ENCODE measurements at regions not wholly inside any gene's neighbourhood (a gene's known extent, or its start where the extent isn't known, plus 50 kb on each side); places are given as distances from the start of the nearest gene placed in this dataset.

DNA sequence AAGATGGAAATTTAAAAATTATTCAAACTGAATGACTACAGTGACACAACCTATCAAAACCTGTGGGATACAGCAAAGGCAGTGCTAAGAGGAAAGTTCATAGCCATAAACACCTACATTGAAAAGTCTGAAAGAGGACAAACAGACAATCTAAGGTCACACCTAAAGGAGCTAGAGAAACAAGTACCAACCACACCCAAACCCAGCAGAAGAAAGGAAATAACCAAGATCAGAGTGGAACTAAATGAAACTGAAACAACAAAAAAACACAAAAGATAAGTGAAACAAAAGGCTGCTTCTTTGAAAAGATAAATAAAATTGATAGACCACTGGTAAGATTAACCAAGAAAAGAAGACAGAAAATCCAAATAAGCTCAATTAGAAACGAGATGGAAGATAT, 247.2 kb upstream of the ZNF804A start:
- TF ChIP-seq EZH2 (IDR thresholded peaks at IDR 0.05; ENCODE audit: borderline replicate concordance, low read depth, low read length, severe bottlenecking) (no peak), POLR2A (IDR thresholded peaks at IDR 0.05; ENCODE audit: low read depth, low read length) (no peak)
- Histone ChIP-seq H3K36me3 (ENCODE audit: control insufficient read depth in 2 of 2, extremely low read depth in 1 of 2, insufficient read depth in 2 of 2, low read length in 2 of 2) (no peaks in the 10 kb centered on the region), H2AFZ (ENCODE audit: low read depth, low read length) (no peak overlapping the region), H3K4me3 (replicated peaks in 1 of 3; ENCODE audit: insufficient read depth in 1 of 3, low read depth in 1 of 3, low read length in 3 of 3) (no peak overlapping the region), H3K4me2 (ENCODE audit: insufficient read depth, low read length) (no peak overlapping the region), H3K9ac (replicated peaks; ENCODE audit: extremely low read depth, insufficient read depth, low read length) (no peak overlapping the region), H3K4me1 (ENCODE audit: control insufficient read depth, extremely low read depth, insufficient read depth, low read length) (peaks cover 4% of the 10 kb centered on the region), H4K20me1 (replicated peaks; ENCODE audit: control insufficient read depth, extremely low read depth, insufficient read depth, low read length) (no peaks in the 10 kb centered on the region), H3K27me3 (ENCODE audit: control insufficient read depth in 2 of 2, insufficient read depth in 2 of 2, low read length in 2 of 2) (no peaks in the 10 kb centered on the region), H3K9me1 (replicated peaks; ENCODE audit: control insufficient read depth, extremely low read depth, insufficient read depth, low read length) (no peaks in the 10 kb centered on the region), H3K9me3 (replicated peaks; ENCODE audit: control insufficient read depth, insufficient read depth, low read length) (no peaks in the 10 kb centered on the region), H3K27ac (ENCODE audit: insufficient read depth, low read depth, low read length) (no peak overlapping the region), H3K79me2 (ENCODE audit: control insufficient read depth, insufficient read depth, low read length) (no peaks in the 10 kb centered on the region)
- FAIRE-seq (no peak), DNase-seq (ENCODE audit: low read depth, low spot score) (no peak)
- BruUV-seq (replicated peaks): no TSS peak
- ChIA-PET POLR2A (no interaction called here), CTCF (no interaction called here)
- intact Hi-C loops (cut with micrococcal nuclease): no loop called here
- dilution Hi-C loops (cut with MboI; ENCODE audit: extremely low pct_ligation_motif_present, low sequenced_read_pairs): no loop called here

- Histone ChIP-seq H3K9ac (replicated peaks; ENCODE audit: extremely low read depth, insufficient read depth, low read length) (no peak overlapping the region), H3K36me3 (ENCODE audit: control insufficient read depth in 2 of 2, extremely low read depth in 1 of 2, insufficient read depth in 2 of 2, low read length in 2 of 2) (no peaks in the 10 kb centered on the region), H3K4me1 (ENCODE audit: control insufficient read depth, extremely low read depth, insufficient read depth, low read length) (no peaks in the 10 kb centered on the region), H3K4me2 (ENCODE audit: insufficient read depth, low read length) (no peak overlapping the region), H3K27ac (ENCODE audit: insufficient read depth, low read depth, low read length) (no peak overlapping the region), H3K9me1 (replicated peaks; ENCODE audit: control insufficient read depth, extremely low read depth, insufficient read depth, low read length) (no peaks in the 10 kb centered on the region), H3K79me2 (ENCODE audit: control insufficient read depth, insufficient read depth, low read length) (no peaks in the 10 kb centered on the region), H3K27me3 (ENCODE audit: control insufficient read depth in 2 of 2, insufficient read depth in 2 of 2, low read length in 2 of 2) (no peaks in the 10 kb centered on the region), H3K9me3 (replicated peaks; ENCODE audit: control insufficient read depth, insufficient read depth, low read length) (no peaks in the 10 kb centered on the region), H4K20me1 (replicated peaks; ENCODE audit: control insufficient read depth, extremely low read depth, insufficient read depth, low read length) (no peaks in the 10 kb centered on the region), H2AFZ (ENCODE audit: low read depth, low read length) (no peak overlapping the region), H3K4me3 (replicated peaks in 1 of 3; ENCODE audit: insufficient read depth in 1 of 3, low read depth in 1 of 3, low read length in 3 of 3) (no peak overlapping the region)
- TF ChIP-seq EZH2 (IDR thresholded peaks at IDR 0.05; ENCODE audit: borderline replicate concordance, low read depth, low read length, severe bottlenecking) (no peak), POLR2A (IDR thresholded peaks at IDR 0.05; ENCODE audit: low read depth, low read length) (no peak), JUN (IDR thresholded peaks at IDR 0.05; ENCODE audit: borderline replicate concordance, insufficient read depth, insufficient read length, low read depth) (no peak), FOS (IDR thresholded peaks at IDR 0.05; ENCODE audit: borderline replicate concordance, insufficient read depth, low read length) (no peak), GATA2 (IDR thresholded peaks at IDR 0.05; ENCODE audit: insufficient read depth, insufficient read length, low read depth, low read length) (no peak), MYC (IDR thresholded peaks at IDR 0.05; ENCODE audit: low read depth, low read length) (no peak), CTCF (IDR thresholded peaks at IDR 0.05; ENCODE audit: extremely low read depth in 1 of 2, insufficient read depth in 1 of 2, low read depth in 1 of 2, low read length in 2 of 2) (no peak)
- dilution Hi-C loops (cut with MboI; ENCODE audit: extremely low pct_ligation_motif_present, low sequenced_read_pairs): no loop called here
- DNase-seq (ENCODE audit: low read depth, low spot score) (no peak), FAIRE-seq (no peak)
- intact Hi-C loops (cut with micrococcal nuclease): no loop called here
- ChIA-PET POLR2A (no interaction called here), CTCF (interaction anchor here (1.1 to 1.2 kb wide), 2 partner anchors 34 to 35 kb away, joined by 3 to 4 read pairs; no protein-coding TSS in a partner anchor)
- no TSS peak for BruUV-seq (replicated peaks)
Measured at GRCh38 chr2:184357033-184357432, 241.3 kb upstream of the ZNF804A start.

Data from endothelial cell of umbilical vein (primary cell).